HepG2 (cell line): ENCODE measurements at regions not wholly inside any gene's neighbourhood (a gene's known extent, or its start where the extent isn't known, plus 50 kb on each side); places are given as distances from the start of the nearest gene placed in this dataset.

Source experiments
- ATAC-seq: fragments of 200-7000 bp; cut with Tn5 transposase; 3 replicates; pipeline ENCODE4 v1.9.1; 2020; ENCODE audit warnings: mild to moderate bottlenecking, moderate library complexity
- BruUV-seq: library from RNA; stranded (reverse); fragments of 400-500 nt; replicated peaks from 2 replicates; lab custom pipeline; 2021; lab: Mats Ljungman, UMichigan
- CTCF ChIA-PET: fragments of 300-600 bp; formaldehyde crosslinking; extraction: SDS; loops from one replicate; lab custom pipeline; 2021; ENCODE audit warnings: low total read pairs, inconsistent platforms, low intra/inter-chr PET ratio; lab: Yijun Ruan, JAX
- POLR2A ChIA-PET: fragments of 350-600 bp; sonication (Branson Sonifier 250); formaldehyde crosslinking; loops from one replicate; lab custom pipeline; 2020; ENCODE audit warnings: antibody characterized with exemption, inconsistent platforms; lab: Yijun Ruan, JAX
- DNase-seq: peaks from one replicate; pipeline ENCODE4 v3.0.0-alpha.2; 2015; ENCODE audit warnings: low spot score
- FAIRE-seq: peaks from 3 replicates; lab custom pipeline; 2011; peaks lifted over from hg19 to GRCh38; lab: Jason Lieb, UNC
- H2AFZ ChIP-seq: one replicate; pipeline ENCODE4 v1.6.1; 2011; ENCODE audit warnings: low read length, inconsistent platforms
- H3K27ac ChIP-seq: fragments of 300-600 bp; 3 replicates; pipeline ENCODE4 v1.8.0; 2011; ENCODE audit warnings: mixed run types, mild to moderate bottlenecking, mixed read lengths, low read length, inconsistent platforms; ENCODE audit not compliant: insufficient read depth; ENCODE audit errors: extremely low read length
- H3K27me3 ChIP-seq, 2 experiments: fragments of 200-600 bp in 1 of 2; 2 replicates in 1 of 2; 3 replicates in 1 of 2; pipeline versions ENCODE4 v1.6.0 to v1.8.0; 2011; ENCODE audit warnings: low read length in 2 of 2, mild to moderate bottlenecking in 2 of 2, moderate library complexity in 2 of 2, inconsistent platforms in 1 of 2; ENCODE audit not compliant: insufficient read depth in 2 of 2, control insufficient read depth in 1 of 2
- H3K36me3 ChIP-seq, 2 experiments: fragments of 200-600 bp in 1 of 2; replicated peaks in 1 of 2; 2 replicates in 1 of 2; 3 replicates in 1 of 2; pipeline versions ENCODE4 v1.5.1 to v1.8.0; 2011; ENCODE audit warnings: low read length in 2 of 2, inconsistent platforms in 1 of 2; ENCODE audit not compliant: insufficient read depth in 2 of 2, control insufficient read depth in 1 of 2
- H3K4me1 ChIP-seq: 2 replicates; pipeline ENCODE4 v1.5.1; 2012; ENCODE audit warnings: low read length, inconsistent platforms; ENCODE audit not compliant: insufficient read depth
- H3K4me2 ChIP-seq: 2 replicates; pipeline ENCODE4 v1.6.0; 2011; ENCODE audit warnings: low read depth, low read length, inconsistent platforms
- H3K4me3 ChIP-seq, 3 experiments: fragments of 200-600 bp in 1 of 3; sonication (generic), shearing (Covaris generic) in 1 of 3; replicated peaks in 1 of 3; 2 replicates each; pipeline ENCODE4 v1.5.1; 2011 to 2016; ENCODE audit warnings: low read length in 3 of 3, inconsistent platforms in 2 of 3, low read depth in 2 of 3, mild to moderate bottlenecking in 2 of 3, control low read depth in 1 of 3, mixed read lengths in 1 of 3; ENCODE audit not compliant: insufficient read depth in 1 of 3
- H3K79me2 ChIP-seq: one replicate; pipeline ENCODE4 v1.6.1; 2011; ENCODE audit warnings: low read length, inconsistent platforms; ENCODE audit not compliant: insufficient read depth
- H3K9ac ChIP-seq: 2 replicates; pipeline ENCODE4 v1.6.0; 2011; ENCODE audit warnings: mild to moderate bottlenecking, low read depth, low read length, inconsistent platforms; ENCODE audit not compliant: insufficient read depth
- H3K9me3 ChIP-seq: 2 replicates; pipeline ENCODE4 v1.5.1; 2012; ENCODE audit warnings: mild to moderate bottlenecking, low read length
- H4K20me1 ChIP-seq: 2 replicates; pipeline ENCODE4 v1.6.0; 2011; ENCODE audit warnings: inconsistent platforms, mild to moderate bottlenecking, low read length, moderate library complexity; ENCODE audit not compliant: insufficient read depth
- AKAP8 ChIP-seq: sonication (generic); formaldehyde crosslinking; IDR thresholded peaks from 2 replicates; pipeline ENCODE4 v1.5.1; 2020; ENCODE audit warnings: mild to moderate bottlenecking, missing genetic modification reagents
- ARNTL ChIP-seq: sonication (generic); formaldehyde crosslinking; IDR thresholded peaks from 2 replicates; pipeline ENCODE4 v1.4.0; 2020; ENCODE audit warnings: mild to moderate bottlenecking, missing genetic modification reagents
- CREM ChIP-seq, 2 experiments: sonication (generic) in 1 of 2; formaldehyde crosslinking in 1 of 2; IDR thresholded peaks; 2 replicates each; pipeline versions ENCODE4 v1.4.0 to v1.6.1; 2016 to 2020; ENCODE audit warnings: antibody characterized with exemption in 1 of 2, mild to moderate bottlenecking in 1 of 2, missing genetic modification reagents in 1 of 2
- EED ChIP-seq: sonication (generic); formaldehyde crosslinking; IDR thresholded peaks from 2 replicates; pipeline ENCODE4 v1.5.0; 2020; ENCODE audit warnings: mild to moderate bottlenecking, missing genetic modification reagents
- HDAC6 ChIP-seq: fragments of 200-600 bp; sonication (generic); IDR thresholded peaks from 2 replicates; pipeline ENCODE4 v1.7.0; 2017; ENCODE audit warnings: mild to moderate bottlenecking, antibody characterized with exemption, low read length, low read depth
- MAF1 ChIP-seq: sonication (generic); formaldehyde crosslinking; IDR thresholded peaks from 2 replicates; pipeline ENCODE4 v1.5.0; 2020; ENCODE audit warnings: missing genetic modification reagents, borderline replicate concordance
- MEF2D ChIP-seq: sonication (generic); formaldehyde crosslinking; IDR thresholded peaks from 2 replicates; pipeline ENCODE4 v1.5.1; 2020; ENCODE audit warnings: mild to moderate bottlenecking, missing genetic modification reagents
- NFKBIZ ChIP-seq: IDR thresholded peaks from 2 replicates; pipeline ENCODE4 v1.6.1; 2018; ENCODE audit warnings: missing genetic modification reagents, missing compliant biosample characterization
- PAWR ChIP-seq: sonication (generic); formaldehyde crosslinking; IDR thresholded peaks from 2 replicates; pipeline ENCODE4 v1.4.0; 2020; ENCODE audit warnings: missing genetic modification reagents, mild to moderate bottlenecking, borderline replicate concordance
- PITX1 ChIP-seq: sonication (generic); formaldehyde crosslinking; IDR thresholded peaks from 2 replicates; pipeline ENCODE4 v1.5.1; 2020; ENCODE audit warnings: mild to moderate bottlenecking, missing genetic modification reagents
- REPIN1 ChIP-seq: sonication (generic); formaldehyde crosslinking; IDR thresholded peaks from 2 replicates; pipeline ENCODE4 v1.8.0; 2022; ENCODE audit warnings: missing genetic modification reagents, low read depth, mild to moderate bottlenecking, borderline replicate concordance
- SMARCC2 ChIP-seq: fragments of 450-650 bp; IDR thresholded peaks from 2 replicates; pipeline ENCODE4 v1.6.1; 2017; ENCODE audit warnings: antibody characterized with exemption, mild to moderate bottlenecking
- ZNF20 ChIP-seq: sonication (generic); formaldehyde crosslinking; IDR thresholded peaks from 2 replicates; pipeline ENCODE4 v1.4.0; 2020; ENCODE audit warnings: mild to moderate bottlenecking, moderate library complexity, missing genetic modification reagents
- ZNF335 ChIP-seq: sonication (generic); formaldehyde crosslinking; IDR thresholded peaks from 2 replicates; pipeline ENCODE4 v1.4.0; 2020; ENCODE audit warnings: missing genetic modification reagents
- ZNF780A ChIP-seq: sonication (generic); formaldehyde crosslinking; IDR thresholded peaks from 2 replicates; pipeline ENCODE4 v1.8.0; 2022; ENCODE audit warnings: mild to moderate bottlenecking, missing genetic modification reagents, moderate library complexity
- WGBS: methylation state at CpG from one replicate; pipeline ENCODE4 v1.1.6; 2017; ENCODE audit warnings: low lambda C conversion rate; 5-methylcytosine and 5-hydroxymethylcytosine counted together
- in situ Hi-C: cut with HindIII; loops from 2 replicates; pipeline ENCODE4 v1.10.0; 2017; ENCODE audit warnings: low pct_unique_long_range_greater_than_20kb; ENCODE audit not compliant: extremely low pct_ligation_motif_present
- intact Hi-C: fragments of 100-400 bp; cut with micrococcal nuclease; formaldehyde crosslinking; loops from one replicate; pipeline ENCODE4 v1.10.0; 2022; ENCODE audit not compliant: unreplicated experiment
- TF ChIP-seq, protein P1 (sequence below): sonication (generic); formaldehyde crosslinking; IDR thresholded peaks from 2 replicates; pipeline ENCODE4 v1.4.0; 2020; ENCODE audit warnings: mild to moderate bottlenecking, missing genetic modification reagents
- TF ChIP-seq, protein P2 (sequence below): sonication (generic); formaldehyde crosslinking; IDR thresholded peaks from 2 replicates; pipeline ENCODE4 v1.4.0; 2020; ENCODE audit warnings: missing genetic modification reagents, low read depth, mild to moderate bottlenecking, borderline replicate concordance

- 0% methylated on average over 1 of the region's 1 CpG for WGBS
- no peaks in the 10 kb centered on the region for H4K20me1 ChIP-seq
Measured at GRCh38 chr5:155605920-155606319, 592.4 kb downstream of the KIF4B start.

More at GRCh38 chr5:155605920-155606319, 592.4 kb downstream of the KIF4B start:
- no peak overlapping the region for H3K4me3 ChIP-seq
- H3K27me3 ChIP-seq = no peaks in the 10 kb centered on the region
- no peak overlapping the region for H3K27ac ChIP-seq
- no peaks in the 10 kb centered on the region for H3K4me1 ChIP-seq
- CTCF ChIA-PET = no interaction called here
- FAIRE-seq = no peak
- no peak overlapping the region for H3K4me2 ChIP-seq
- TF ChIP-seq, protein P1, sequence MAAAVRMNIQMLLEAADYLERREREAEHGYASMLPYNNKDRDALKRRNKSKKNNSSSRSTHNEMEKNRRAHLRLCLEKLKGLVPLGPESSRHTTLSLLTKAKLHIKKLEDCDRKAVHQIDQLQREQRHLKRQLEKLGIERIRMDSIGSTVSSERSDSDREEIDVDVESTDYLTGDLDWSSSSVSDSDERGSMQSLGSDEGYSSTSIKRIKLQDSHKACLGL = no peak
- TF ChIP-seq REPIN1 = no peak
- TF ChIP-seq EED (CRISPR knock-in tag) = no peak
- TF ChIP-seq ARNTL (CRISPR knock-in tag) = no peak
- TF ChIP-seq NFKBIZ = no peak
- no peak for TF ChIP-seq PAWR (CRISPR knock-in tag)
- no peak for TF ChIP-seq MEF2D (CRISPR knock-in tag)
- no peak for TF ChIP-seq ZNF780A
- TF ChIP-seq, protein P2, sequence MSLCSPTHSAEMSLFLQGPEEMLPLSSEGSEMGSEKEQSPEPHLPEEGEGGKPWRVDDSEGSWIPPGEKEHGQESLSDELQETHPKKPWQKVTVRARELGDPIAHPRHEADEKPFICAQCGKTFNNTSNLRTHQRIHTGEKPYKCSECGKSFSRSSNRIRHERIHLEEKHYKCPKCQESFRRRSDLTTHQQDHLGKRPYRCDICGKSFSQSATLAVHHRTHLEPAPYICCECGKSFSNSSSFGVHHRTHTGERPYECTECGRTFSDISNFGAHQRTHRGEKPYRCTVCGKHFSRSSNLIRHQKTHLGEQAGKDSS (CRISPR knock-in tag) = no peak
- no peak for TF ChIP-seq HDAC6
- no peak for TF ChIP-seq AKAP8 (CRISPR knock-in tag)
- TF ChIP-seq CREM (IDR thresholded peaks at IDR 0.05) = no peak
- TF ChIP-seq CREM (CRISPR knock-in tag; IDR thresholded peaks at IDR 0.05) = no peak
- no peak for TF ChIP-seq SMARCC2
- TF ChIP-seq PITX1 (CRISPR knock-in tag) = no peak
- no peak for TF ChIP-seq MAF1 (CRISPR knock-in tag)
- no peak for TF ChIP-seq ZNF335 (CRISPR knock-in tag)
- no peak for TF ChIP-seq ZNF20 (CRISPR knock-in tag)
- TF ChIP-seq, all 625 proteins: peak for 0
- in situ Hi-C loops (no loop called here), intact Hi-C loops (no loop called here)
- POLR2A ChIA-PET = no interaction called here
- H3K9ac ChIP-seq = no peak overlapping the region
- ATAC-seq = no peak
- no peaks in the 10 kb centered on the region for H3K79me2 ChIP-seq
- no peak overlapping the region for H2AFZ ChIP-seq
- no peak for DNase-seq
- BruUV-seq = no TSS peak
- no peaks in the 10 kb centered on the region for H3K9me3 ChIP-seq
- no peaks in the 10 kb centered on the region for H3K36me3 ChIP-seq
